ENCODE measurements at regions not wholly inside any gene's neighbourhood (a gene's known extent, or its start where the extent isn't known, plus 50 kb on each side); places are given as distances from the start of the nearest gene placed in this dataset.
"Not testable (repeated sequence)": the region's sequence is repeated elsewhere in the genome, so short reads cannot be mapped to it uniquely, and the experiment has no call there.

GRCh38 chr19:30111021-30111855 is 169.2 kb downstream of the URI1 start:
- Histone ChIP-seq H3K9me3 (no peaks in the 10 kb centered on the region), H3K27ac (no peak overlapping the region), H3K27me3 (no peaks in the 10 kb centered on the region), H3K4me1 (no peaks in the 10 kb centered on the region), H3K4me3 (no peak overlapping the region), H3K36me3 (no peaks in the 10 kb centered on the region)
- no peak for ATAC-seq
- TF ChIP-seq CTCF (IDR thresholded peaks at IDR 0.05 in 4 of 5, conservative IDR thresholded peaks at IDR 0.05 in 1 of 5) (no peak), POLR2A (IDR thresholded peaks at IDR 0.05) (no peak)
- in situ Hi-C loops (cut with MboI; ENCODE audit: low sequenced_read_pairs in 4 of 4) (no loop called here), intact Hi-C loops (cut with DNase I; ENCODE audit: low total_unique reads) (no loop called here)
- no peak for DNase-seq

- Histone ChIP-seq H3K4me1 (no peaks in the 10 kb centered on the region), H3K27me3 (no peaks in the 10 kb centered on the region), H3K4me3 (no peak overlapping the region), H3K9me3 (no peaks in the 10 kb centered on the region), H3K27ac (no peak overlapping the region), H3K36me3 (no peaks in the 10 kb centered on the region)
- in situ Hi-C loops (cut with MboI; ENCODE audit: low sequenced_read_pairs in 4 of 4), result no loop called here
- DNase-seq, result no peak
- intact Hi-C loops (cut with DNase I; ENCODE audit: low total_unique reads), result no loop called here
- ATAC-seq, result no peak
- no peak for TF ChIP-seq CTCF (IDR thresholded peaks at IDR 0.05 in 4 of 5, conservative IDR thresholded peaks at IDR 0.05 in 1 of 5)
- no peak for TF ChIP-seq POLR2A (IDR thresholded peaks at IDR 0.05)
Measured at GRCh38 chr19:30112171-30112570, 170.1 kb downstream of the URI1 start.

GRCh38 chr19:30112666-30113065 is 170.6 kb downstream of the URI1 start:
- TF ChIP-seq POLR2A (IDR thresholded peaks at IDR 0.05) (no peak), CTCF (IDR thresholded peaks at IDR 0.05 in 4 of 5, conservative IDR thresholded peaks at IDR 0.05 in 1 of 5) (no peak)
- H3K27me3 ChIP-seq, result no peaks in the 10 kb centered on the region
- no peaks in the 10 kb centered on the region for H3K4me1 ChIP-seq
- H3K9me3 ChIP-seq, result no peaks in the 10 kb centered on the region
- intact Hi-C loops (cut with DNase I; ENCODE audit: low total_unique reads) (no loop called here), in situ Hi-C loops (cut with MboI; ENCODE audit: low sequenced_read_pairs in 4 of 4) (no loop called here)
- H3K4me3 ChIP-seq, result no peak overlapping the region
- H3K36me3 ChIP-seq, result no peaks in the 10 kb centered on the region
- ATAC-seq (no peak), DNase-seq (no peak)
- H3K27ac ChIP-seq, result no peak overlapping the region

GRCh38 chr19:30113186-30113585 is 171.1 kb downstream of the URI1 start:
- intact Hi-C loops (cut with DNase I; ENCODE audit: low total_unique reads), result no loop called here
- H3K9me3 ChIP-seq, result no peaks in the 10 kb centered on the region
- no peak overlapping the region for H3K4me3 ChIP-seq
- DNase-seq, result no peak
- H3K4me1 ChIP-seq, result no peaks in the 10 kb centered on the region
- in situ Hi-C loops (cut with MboI; ENCODE audit: low sequenced_read_pairs in 4 of 4), result no loop called here
- no peak overlapping the region for H3K27ac ChIP-seq
- TF ChIP-seq POLR2A (IDR thresholded peaks at IDR 0.05), result no peak
- TF ChIP-seq CTCF (IDR thresholded peaks at IDR 0.05 in 4 of 5, conservative IDR thresholded peaks at IDR 0.05 in 1 of 5), result no peak
- H3K36me3 ChIP-seq, result no peaks in the 10 kb centered on the region
- H3K27me3 ChIP-seq, result no peaks in the 10 kb centered on the region
- ATAC-seq, result no peak

- in situ Hi-C loops (cut with MboI; ENCODE audit: low sequenced_read_pairs in 4 of 4); H3K27me3 ChIP-seq; H3K27ac ChIP-seq; DNase-seq; H3K36me3 ChIP-seq; H3K4me1 ChIP-seq; H3K9me3 ChIP-seq; intact Hi-C loops (cut with DNase I; ENCODE audit: low total_unique reads); H3K4me3 ChIP-seq; ATAC-seq: not testable (repeated sequence)
Measured at GRCh38 chr19:30114095-30114494, 172.1 kb downstream of the URI1 start.

Measured in gastrocnemius medialis (tissue), 4 donors.